Vagina (tissue), 2 donors: ENCODE measurements at regions not wholly inside any gene's neighbourhood (a gene's known extent, or its start where the extent isn't known, plus 50 kb on each side); places are given as distances from the start of the nearest gene placed in this dataset.

Source experiments
- POLR2A ChIP-seq, 2 donors: fragments of 450-650 bp; IDR thresholded peaks; one replicate each; pipeline ENCODE4 v1.6.1; 2017; ENCODE audit warnings: antibody characterized with exemption in 2 of 2, mild to moderate bottlenecking in 2 of 2, moderate library complexity in 2 of 2
- POLR2AphosphoS5 ChIP-seq, 2 donors: sonication (generic); formaldehyde crosslinking; IDR thresholded peaks; one replicate each; pipeline ENCODE4 v1.9.0; 2017; ENCODE audit warnings: antibody characterized with exemption in 2 of 2, mild to moderate bottlenecking in 2 of 2, low read depth in 1 of 2; ENCODE audit not compliant: insufficient read depth in 1 of 2
- TF ChIP-seq, protein P1 (sequence below), 3 experiments: fragments of 450-650 bp in 2 of 3; fragments of 200-600 bp in 1 of 3; sonication (generic) in 1 of 3; IDR thresholded peaks; one replicate each; pipeline ENCODE4 v1.5.1; 2017 to 2019; ENCODE audit warnings: antibody characterized with exemption in 3 of 3, mild to moderate bottlenecking in 2 of 3, moderate library complexity in 2 of 3

DNA sequence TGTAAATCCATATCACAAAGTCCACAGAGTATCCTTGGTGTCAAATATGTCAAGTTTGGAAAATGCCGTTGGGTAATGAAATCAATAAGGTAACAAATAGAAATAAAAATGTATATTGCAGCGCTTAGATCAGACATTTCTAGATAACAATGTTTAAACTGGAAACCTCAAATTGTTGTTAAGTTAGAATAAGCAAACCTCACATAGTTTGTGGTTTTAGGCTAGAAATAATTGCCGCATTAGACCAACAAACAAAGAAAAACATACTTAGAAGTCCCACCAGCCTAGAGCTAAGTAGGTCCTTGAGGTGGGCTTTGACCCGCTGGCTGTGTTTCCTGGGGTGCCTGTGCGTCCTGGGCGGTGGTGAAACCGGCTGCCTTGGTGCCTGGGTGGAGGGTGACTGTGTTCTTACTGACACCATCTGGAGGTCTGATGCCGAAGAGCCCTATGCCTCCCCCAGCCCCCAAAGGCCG lies 71.4 kb downstream of the DACT2 start:
- TF ChIP-seq POLR2A (IDR thresholded peaks at IDR 0.05) (no peak), POLR2AphosphoS5 (IDR thresholded peaks at IDR 0.05; ENCODE audit: insufficient read depth in 1 of 2, low read depth in 1 of 2) (no peak)
- TF ChIP-seq, protein P1, sequence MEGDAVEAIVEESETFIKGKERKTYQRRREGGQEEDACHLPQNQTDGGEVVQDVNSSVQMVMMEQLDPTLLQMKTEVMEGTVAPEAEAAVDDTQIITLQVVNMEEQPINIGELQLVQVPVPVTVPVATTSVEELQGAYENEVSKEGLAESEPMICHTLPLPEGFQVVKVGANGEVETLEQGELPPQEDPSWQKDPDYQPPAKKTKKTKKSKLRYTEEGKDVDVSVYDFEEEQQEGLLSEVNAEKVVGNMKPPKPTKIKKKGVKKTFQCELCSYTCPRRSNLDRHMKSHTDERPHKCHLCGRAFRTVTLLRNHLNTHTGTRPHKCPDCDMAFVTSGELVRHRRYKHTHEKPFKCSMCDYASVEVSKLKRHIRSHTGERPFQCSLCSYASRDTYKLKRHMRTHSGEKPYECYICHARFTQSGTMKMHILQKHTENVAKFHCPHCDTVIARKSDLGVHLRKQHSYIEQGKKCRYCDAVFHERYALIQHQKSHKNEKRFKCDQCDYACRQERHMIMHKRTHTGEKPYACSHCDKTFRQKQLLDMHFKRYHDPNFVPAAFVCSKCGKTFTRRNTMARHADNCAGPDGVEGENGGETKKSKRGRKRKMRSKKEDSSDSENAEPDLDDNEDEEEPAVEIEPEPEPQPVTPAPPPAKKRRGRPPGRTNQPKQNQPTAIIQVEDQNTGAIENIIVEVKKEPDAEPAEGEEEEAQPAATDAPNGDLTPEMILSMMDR (IDR thresholded peaks at IDR 0.05) = no peak
